ENCODE measurements at regions not wholly inside any gene's neighbourhood (a gene's known extent, or its start where the extent isn't known, plus 50 kb on each side); places are given as distances from the start of the nearest gene placed in this dataset.

GRCh38 chr13:107994137-107994536 lies 221.2 kb downstream of the LIG4 start:
- TF ChIP-seq CTCF (IDR thresholded peaks at IDR 0.05; ENCODE audit: extremely low read depth in 1 of 2, insufficient read depth in 1 of 2, low read depth in 1 of 2, low read length in 2 of 2), result no peak
- no peak for TF ChIP-seq GATA2 (IDR thresholded peaks at IDR 0.05; ENCODE audit: insufficient read depth, insufficient read length, low read depth, low read length)
- TF ChIP-seq MAX (IDR thresholded peaks at IDR 0.05; ENCODE audit: insufficient read depth, insufficient read length), result no peak
- Histone ChIP-seq H3K4me2 (ENCODE audit: insufficient read depth, low read length) (no peak overlapping the region), H3K9ac (replicated peaks; ENCODE audit: extremely low read depth, insufficient read depth, low read length) (no peak overlapping the region), H2AFZ (ENCODE audit: low read depth, low read length) (no peak overlapping the region), H3K9me1 (replicated peaks; ENCODE audit: control insufficient read depth, extremely low read depth, insufficient read depth, low read length) (no peaks in the 10 kb centered on the region), H3K4me3 (replicated peaks in 1 of 3; ENCODE audit: insufficient read depth in 1 of 3, low read depth in 1 of 3, low read length in 3 of 3) (no peak overlapping the region), H3K27me3 (ENCODE audit: control insufficient read depth in 2 of 2, insufficient read depth in 2 of 2, low read length in 2 of 2) (no peaks in the 10 kb centered on the region), H3K9me3 (replicated peaks; ENCODE audit: control insufficient read depth, insufficient read depth, low read length) (no peaks in the 10 kb centered on the region), H3K79me2 (ENCODE audit: control insufficient read depth, insufficient read depth, low read length) (no peaks in the 10 kb centered on the region), H3K27ac (ENCODE audit: insufficient read depth, low read depth, low read length) (no peak overlapping the region), H4K20me1 (replicated peaks; ENCODE audit: control insufficient read depth, extremely low read depth, insufficient read depth, low read length) (no peaks in the 10 kb centered on the region), H3K36me3 (ENCODE audit: control insufficient read depth in 2 of 2, extremely low read depth in 1 of 2, insufficient read depth in 2 of 2, low read length in 2 of 2) (no peaks in the 10 kb centered on the region), H3K4me1 (ENCODE audit: control insufficient read depth, extremely low read depth, insufficient read depth, low read length) (no peaks in the 10 kb centered on the region)
- no TSS peak for BruUV-seq (replicated peaks)
- intact Hi-C loops (cut with micrococcal nuclease), result no loop called here
- CTCF ChIA-PET, result no interaction called here
- no peak for FAIRE-seq
- POLR2A ChIA-PET, result no interaction called here
- dilution Hi-C loops (cut with MboI; ENCODE audit: extremely low pct_ligation_motif_present, low sequenced_read_pairs), result no loop called here
- no peak for DNase-seq (ENCODE audit: low read depth, low spot score)

GRCh38 chr13:107993239-107993949 lies 221.9 kb downstream of the LIG4 start:
- Histone ChIP-seq H3K27ac (ENCODE audit: insufficient read depth, low read depth, low read length) (no peak overlapping the region), H4K20me1 (replicated peaks; ENCODE audit: control insufficient read depth, extremely low read depth, insufficient read depth, low read length) (no peaks in the 10 kb centered on the region), H2AFZ (ENCODE audit: low read depth, low read length) (no peak overlapping the region), H3K36me3 (ENCODE audit: control insufficient read depth in 2 of 2, extremely low read depth in 1 of 2, insufficient read depth in 2 of 2, low read length in 2 of 2) (no peaks in the 10 kb centered on the region), H3K9me1 (replicated peaks; ENCODE audit: control insufficient read depth, extremely low read depth, insufficient read depth, low read length) (no peaks in the 10 kb centered on the region), H3K4me2 (ENCODE audit: insufficient read depth, low read length) (no peak overlapping the region), H3K4me3 (replicated peaks in 1 of 3; ENCODE audit: insufficient read depth in 1 of 3, low read depth in 1 of 3, low read length in 3 of 3) (no peak overlapping the region), H3K79me2 (ENCODE audit: control insufficient read depth, insufficient read depth, low read length) (no peaks in the 10 kb centered on the region), H3K27me3 (ENCODE audit: control insufficient read depth in 2 of 2, insufficient read depth in 2 of 2, low read length in 2 of 2) (no peaks in the 10 kb centered on the region), H3K9me3 (replicated peaks; ENCODE audit: control insufficient read depth, insufficient read depth, low read length) (no peaks in the 10 kb centered on the region), H3K9ac (replicated peaks; ENCODE audit: extremely low read depth, insufficient read depth, low read length) (no peak overlapping the region), H3K4me1 (ENCODE audit: control insufficient read depth, extremely low read depth, insufficient read depth, low read length) (no peaks in the 10 kb centered on the region)
- intact Hi-C loops (cut with micrococcal nuclease), result no loop called here
- POLR2A ChIA-PET, result no interaction called here
- BruUV-seq (replicated peaks), result no TSS peak
- dilution Hi-C loops (cut with MboI; ENCODE audit: extremely low pct_ligation_motif_present, low sequenced_read_pairs), result no loop called here
- TF ChIP-seq GATA2 (IDR thresholded peaks at IDR 0.05; ENCODE audit: insufficient read depth, insufficient read length, low read depth, low read length) (no peak), EZH2 (IDR thresholded peaks at IDR 0.05; ENCODE audit: borderline replicate concordance, low read depth, low read length, severe bottlenecking) (no peak), POLR2AphosphoS5 (IDR thresholded peaks at IDR 0.05; ENCODE audit: insufficient read depth, low read depth, low read length) (no peak), MAX (IDR thresholded peaks at IDR 0.05; ENCODE audit: insufficient read depth, insufficient read length) (no peak), POLR2A (IDR thresholded peaks at IDR 0.05; ENCODE audit: low read depth, low read length) (no peak), JUN (IDR thresholded peaks at IDR 0.05; ENCODE audit: borderline replicate concordance, insufficient read depth, insufficient read length, low read depth) (no peak), MYC (IDR thresholded peaks at IDR 0.05; ENCODE audit: low read depth, low read length) (no peak), CTCF (IDR thresholded peaks at IDR 0.05; ENCODE audit: extremely low read depth in 1 of 2, insufficient read depth in 1 of 2, low read depth in 1 of 2, low read length in 2 of 2) (no peak), FOS (IDR thresholded peaks at IDR 0.05; ENCODE audit: borderline replicate concordance, insufficient read depth, low read length) (no peak)
- CTCF ChIA-PET, result no interaction called here
- DNase-seq (ENCODE audit: low read depth, low spot score) (no peak), FAIRE-seq (no peak)
